ENCODE measurements at regions not wholly inside any gene's neighbourhood (a gene's known extent, or its start where the extent isn't known, plus 50 kb on each side); places are given as distances from the start of the nearest gene placed in this dataset.
A peak's percentile ranks its signal among the peaks of the same experiment; 100 is the strongest.

- no peaks in the 10 kb centered on the region for H3K9me3 ChIP-seq
- DNase-seq = no peak
- no peak for TF ChIP-seq POLR2A (IDR thresholded peaks at IDR 0.05)
- TF ChIP-seq, protein P1, sequence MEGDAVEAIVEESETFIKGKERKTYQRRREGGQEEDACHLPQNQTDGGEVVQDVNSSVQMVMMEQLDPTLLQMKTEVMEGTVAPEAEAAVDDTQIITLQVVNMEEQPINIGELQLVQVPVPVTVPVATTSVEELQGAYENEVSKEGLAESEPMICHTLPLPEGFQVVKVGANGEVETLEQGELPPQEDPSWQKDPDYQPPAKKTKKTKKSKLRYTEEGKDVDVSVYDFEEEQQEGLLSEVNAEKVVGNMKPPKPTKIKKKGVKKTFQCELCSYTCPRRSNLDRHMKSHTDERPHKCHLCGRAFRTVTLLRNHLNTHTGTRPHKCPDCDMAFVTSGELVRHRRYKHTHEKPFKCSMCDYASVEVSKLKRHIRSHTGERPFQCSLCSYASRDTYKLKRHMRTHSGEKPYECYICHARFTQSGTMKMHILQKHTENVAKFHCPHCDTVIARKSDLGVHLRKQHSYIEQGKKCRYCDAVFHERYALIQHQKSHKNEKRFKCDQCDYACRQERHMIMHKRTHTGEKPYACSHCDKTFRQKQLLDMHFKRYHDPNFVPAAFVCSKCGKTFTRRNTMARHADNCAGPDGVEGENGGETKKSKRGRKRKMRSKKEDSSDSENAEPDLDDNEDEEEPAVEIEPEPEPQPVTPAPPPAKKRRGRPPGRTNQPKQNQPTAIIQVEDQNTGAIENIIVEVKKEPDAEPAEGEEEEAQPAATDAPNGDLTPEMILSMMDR (IDR thresholded peaks at IDR 0.05 in 4 of 5, conservative IDR thresholded peaks at IDR 0.05 in 1 of 5) = no peak
- no peak for ATAC-seq
- in situ Hi-C loops (cut with MboI; ENCODE audit: low sequenced_read_pairs in 4 of 4) = no loop called here
- H3K27me3 ChIP-seq = no peaks in the 10 kb centered on the region
- H3K4me1 ChIP-seq = no peaks in the 10 kb centered on the region
- intact Hi-C loops (cut with DNase I; ENCODE audit: low total_unique reads) = no loop called here
- H3K36me3 ChIP-seq = no peaks in the 10 kb centered on the region
- no peak overlapping the region for H3K4me3 ChIP-seq
- no peak overlapping the region for H3K27ac ChIP-seq
Observed at GRCh38 chr16:17983847-17984639, 352.5 kb downstream of the NPIPA8 start.

- in situ Hi-C loops (cut with MboI; ENCODE audit: low sequenced_read_pairs in 4 of 4) (no loop called here), intact Hi-C loops (cut with DNase I; ENCODE audit: low total_unique reads) (no loop called here)
- DNase-seq = no peak
- no peaks in the 10 kb centered on the region for H3K9me3 ChIP-seq
- H3K27ac ChIP-seq = no peak overlapping the region
- no peak for TF ChIP-seq POLR2A (IDR thresholded peaks at IDR 0.05)
- H3K4me3 ChIP-seq = no peak overlapping the region
- no peak for ATAC-seq
- H3K36me3 ChIP-seq = no peaks in the 10 kb centered on the region
- H3K27me3 ChIP-seq = no peaks in the 10 kb centered on the region
- no peaks in the 10 kb centered on the region for H3K4me1 ChIP-seq
Observed at GRCh38 chr16:17983114-17983513, 353.4 kb downstream of the NPIPA8 start.

DNA sequence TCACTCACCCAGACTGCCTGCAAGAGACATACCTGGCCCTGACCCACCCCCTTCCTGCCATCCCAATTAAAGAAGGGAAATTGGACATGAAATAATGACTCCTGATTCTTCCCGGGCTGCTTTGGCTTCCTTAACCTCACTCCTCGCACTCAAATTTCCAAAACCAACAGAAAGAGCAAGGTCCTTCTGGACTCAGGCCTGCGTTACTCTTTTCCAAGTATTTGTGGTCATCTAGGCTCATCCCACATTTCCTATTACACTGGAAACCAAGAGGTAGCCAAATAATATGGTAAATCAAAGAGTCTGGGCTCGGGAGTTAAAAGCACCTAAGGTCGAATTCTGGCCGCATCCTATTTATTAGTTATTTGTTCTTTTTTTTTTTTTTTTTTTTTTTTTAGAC, 359.3 kb downstream of the NPIPA8 start:
- no peaks in the 10 kb centered on the region for H3K4me1 ChIP-seq
- H3K4me3 ChIP-seq = no peak overlapping the region
- H3K9me3 ChIP-seq = no peaks in the 10 kb centered on the region
- H3K27me3 ChIP-seq = peaks cover 0 to 1% (median 0%) of the 10 kb centered on the region in 3 donors
- TF ChIP-seq, protein P1 (IDR thresholded peaks at IDR 0.05 in 4 of 5, conservative IDR thresholded peaks at IDR 0.05 in 1 of 5) = no peak
- TF ChIP-seq POLR2A (IDR thresholded peaks at IDR 0.05) = no peak
- intact Hi-C loops (cut with DNase I; ENCODE audit: low total_unique reads) (loop anchor here (10.0 kb wide), 1 partner anchor 502 kb away; the partner anchor contains the start of gene XYLT1), in situ Hi-C loops (cut with MboI; ENCODE audit: low sequenced_read_pairs in 4 of 4) (no loop called here)
- DNase-seq (no peak), ATAC-seq (no peak)
- no peak overlapping the region for H3K27ac ChIP-seq
- H3K36me3 ChIP-seq = no peaks in the 10 kb centered on the region

DNA sequence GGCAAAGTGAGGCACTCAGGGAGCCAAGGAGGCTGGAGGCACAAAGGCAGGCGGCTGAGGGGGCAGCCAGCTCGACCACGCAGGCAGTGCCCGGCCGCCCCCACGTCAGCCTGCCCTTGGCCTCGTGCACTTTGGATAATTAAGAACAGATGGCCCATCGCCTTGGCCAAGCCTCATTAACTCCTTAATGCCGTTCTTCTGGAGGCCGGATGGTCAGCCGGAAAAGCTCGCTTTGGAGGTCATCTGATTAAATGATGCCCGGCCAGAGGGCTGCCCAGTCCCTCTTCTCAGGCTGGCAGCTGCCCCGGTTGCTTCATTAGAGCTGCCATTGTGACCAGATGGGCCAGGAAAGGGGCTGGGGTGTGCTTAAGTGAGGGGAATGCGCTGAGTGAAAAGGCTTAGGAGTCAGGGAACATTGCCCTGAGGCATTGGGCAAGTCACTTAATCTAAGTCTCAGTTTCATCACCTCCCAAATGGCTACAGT, 364.0 kb downstream of the NPIPA8 start:
- ATAC-seq (peak in 1 of 2 donors; percentile 13), DNase-seq (peak in 1 of 2 donors; percentile 18)
- no peaks in the 10 kb centered on the region for H3K9me3 ChIP-seq
- in situ Hi-C loops (cut with MboI; ENCODE audit: low sequenced_read_pairs in 4 of 4) (no loop called here), intact Hi-C loops (cut with DNase I; ENCODE audit: low total_unique reads) (loop anchor here (10.0 kb wide), 1 partner anchor 498 kb away; the partner anchor contains the start of gene XYLT1)
- no peaks in the 10 kb centered on the region for H3K4me1 ChIP-seq
- H3K27ac ChIP-seq = peak overlapping the region in 3 of 4 donors; percentile 28 to 54 (median 36)
- H3K4me3 ChIP-seq = no peak overlapping the region
- H3K27me3 ChIP-seq = peaks cover 0 to 5% (median 4%) of the 10 kb centered on the region in 3 donors
- TF ChIP-seq, protein P1 (IDR thresholded peaks at IDR 0.05 in 4 of 5, conservative IDR thresholded peaks at IDR 0.05 in 1 of 5) = no peak
- TF ChIP-seq POLR2A (IDR thresholded peaks at IDR 0.05) = no peak
- H3K36me3 ChIP-seq = no peaks in the 10 kb centered on the region

GRCh38 chr16:17970816-17971331, 365.7 kb downstream of the NPIPA8 start:
- no peak for TF ChIP-seq POLR2A (IDR thresholded peaks at IDR 0.05)
- TF ChIP-seq, protein P1 (IDR thresholded peaks at IDR 0.05 in 4 of 5, conservative IDR thresholded peaks at IDR 0.05 in 1 of 5) = no peak
- Histone ChIP-seq H3K4me1 (no peaks in the 10 kb centered on the region), H3K4me3 (no peak overlapping the region), H3K27ac (peak overlapping the region; percentile 13 to 54 (median 32)), H3K36me3 (no peaks in the 10 kb centered on the region), H3K9me3 (no peaks in the 10 kb centered on the region), H3K27me3 (peaks cover 0 to 5% (median 4%) of the 10 kb centered on the region in 3 donors)
- peak; percentile 24 to 67 for DNase-seq
- in situ Hi-C loops (cut with MboI; ENCODE audit: low sequenced_read_pairs in 4 of 4) = no loop called here
- ATAC-seq = peak; percentile 70 to 74
- intact Hi-C loops (cut with DNase I; ENCODE audit: low total_unique reads) = loop anchor here (10.0 kb wide), 1 partner anchor 496 kb away; the partner anchor contains the start of gene XYLT1
